A549 (cell line): ENCODE measurements at regions not wholly inside any gene's neighbourhood (a gene's known extent, or its start where the extent isn't known, plus 50 kb on each side); places are given as distances from the start of the nearest gene placed in this dataset.

ENCODE experiments used
- HOXB5 ChIP-seq: fragments of 250-450 bp; sonication (Bioruptor Pico); IDR thresholded peaks from 2 replicates; pipeline ENCODE4 v1.5.0; 2020; ENCODE audit warnings: mild to moderate bottlenecking, moderate library complexity
- TF ChIP-seq, protein P1 (sequence below): fragments of >200 bp; sonication (Bioruptor Twin); formaldehyde crosslinking; IDR thresholded peaks from 3 replicates; pipeline ENCODE4 v1.5.1; 2016

DNA sequence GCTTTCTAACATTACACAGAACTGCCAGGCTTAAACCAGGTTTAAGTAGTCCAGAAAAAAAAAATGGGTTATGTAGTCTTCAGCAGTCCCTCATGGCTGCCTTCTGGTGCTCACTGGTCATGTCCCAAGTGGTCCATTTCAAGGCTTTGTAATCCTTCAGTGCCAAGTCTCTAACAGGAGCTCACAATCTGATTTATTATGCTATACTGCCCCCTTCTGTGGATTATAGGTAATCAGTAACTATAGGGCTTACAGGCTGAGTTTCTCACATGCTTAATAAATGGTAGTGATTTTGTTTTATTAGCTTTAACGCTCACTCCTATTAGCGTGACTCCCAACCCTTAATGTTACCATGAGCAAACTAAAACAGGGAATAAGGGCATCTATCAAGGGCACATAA lies 92.5 kb upstream of the EDA2R start:
- TF ChIP-seq, protein P1, sequence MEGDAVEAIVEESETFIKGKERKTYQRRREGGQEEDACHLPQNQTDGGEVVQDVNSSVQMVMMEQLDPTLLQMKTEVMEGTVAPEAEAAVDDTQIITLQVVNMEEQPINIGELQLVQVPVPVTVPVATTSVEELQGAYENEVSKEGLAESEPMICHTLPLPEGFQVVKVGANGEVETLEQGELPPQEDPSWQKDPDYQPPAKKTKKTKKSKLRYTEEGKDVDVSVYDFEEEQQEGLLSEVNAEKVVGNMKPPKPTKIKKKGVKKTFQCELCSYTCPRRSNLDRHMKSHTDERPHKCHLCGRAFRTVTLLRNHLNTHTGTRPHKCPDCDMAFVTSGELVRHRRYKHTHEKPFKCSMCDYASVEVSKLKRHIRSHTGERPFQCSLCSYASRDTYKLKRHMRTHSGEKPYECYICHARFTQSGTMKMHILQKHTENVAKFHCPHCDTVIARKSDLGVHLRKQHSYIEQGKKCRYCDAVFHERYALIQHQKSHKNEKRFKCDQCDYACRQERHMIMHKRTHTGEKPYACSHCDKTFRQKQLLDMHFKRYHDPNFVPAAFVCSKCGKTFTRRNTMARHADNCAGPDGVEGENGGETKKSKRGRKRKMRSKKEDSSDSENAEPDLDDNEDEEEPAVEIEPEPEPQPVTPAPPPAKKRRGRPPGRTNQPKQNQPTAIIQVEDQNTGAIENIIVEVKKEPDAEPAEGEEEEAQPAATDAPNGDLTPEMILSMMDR, result peak; percentile 43
- no peak for TF ChIP-seq HOXB5 (CRISPR knock-in tag)
